Choroid plexus epithelial cell (primary cell): ENCODE measurements at regions not wholly inside any gene's neighbourhood (a gene's known extent, or its start where the extent isn't known, plus 50 kb on each side); places are given as distances from the start of the nearest gene placed in this dataset.

Experiments used
- DNase-seq: peaks from one replicate; pipeline ENCODE4 v3.0.0-alpha.2; 2010; ENCODE audit warnings: low read depth
- H3K4me3 ChIP-seq: 2 replicates; pipeline ENCODE4 v1.5.1; 2011; ENCODE audit warnings: low read depth, mild to moderate bottlenecking, control low read depth, low read length, moderate library complexity
- CTCF ChIP-seq: conservative IDR thresholded peaks from 2 replicates; pipeline ENCODE4 v1.5.1; 2011; ENCODE audit warnings: low read depth, mild to moderate bottlenecking, control low read depth, inconsistent platforms, low read length, moderate library complexity

- no peak for TF ChIP-seq CTCF
Observed at GRCh38 chr18:44541159-44541558, 139.5 kb upstream of the SETBP1 start.

GRCh38 chr18:44541781-44542180 is 138.9 kb upstream of the SETBP1 start:
- no peak for DNase-seq
- no peak overlapping the region for H3K4me3 ChIP-seq
- no peak for TF ChIP-seq CTCF

More at GRCh38 chr18:44541159-44541558, 139.5 kb upstream of the SETBP1 start:
- DNase-seq: peak; percentile 51
- H3K4me3 ChIP-seq: no peak overlapping the region

GRCh38 chr18:44543387-44543786 is 137.3 kb upstream of the SETBP1 start:
- H3K4me3 ChIP-seq: no peak overlapping the region
- DNase-seq: no peak
- no peak for TF ChIP-seq CTCF

- no peak for TF ChIP-seq CTCF
- DNase-seq: no peak
- no peak overlapping the region for H3K4me3 ChIP-seq
Observed at GRCh38 chr18:44545359-44545985, 135.2 kb upstream of the SETBP1 start.

- no peak for TF ChIP-seq CTCF
- H3K4me3 ChIP-seq: no peak overlapping the region
- no peak for DNase-seq
Observed at GRCh38 chr18:44546954-44547353, 133.7 kb upstream of the SETBP1 start.

- peak; percentile 39 for DNase-seq
- no peak overlapping the region for H3K4me3 ChIP-seq
- TF ChIP-seq CTCF: no peak
Observed at GRCh38 chr18:44548291-44549221, 132.1 kb upstream of the SETBP1 start.
